B cell (primary cell): ENCODE measurements at regions not wholly inside any gene's neighbourhood (a gene's known extent, or its start where the extent isn't known, plus 50 kb on each side); places are given as distances from the start of the nearest gene placed in this dataset.

Experiments
- ATAC-seq: fragments of 200-7000 bp; cut with Tn5 transposase; one replicate; pipeline ENCODE4 v1.10.0; 2021; ENCODE audit warnings: low read depth, mild to moderate bottlenecking, moderate number of reproducible peaks, moderate library complexity
- CTCF ChIA-PET: fragments of 350-600 bp; sonication (Branson Sonifier 250); formaldehyde crosslinking; loops from one replicate; lab custom pipeline; 2021; ENCODE audit warnings: antibody characterized with exemption, inconsistent platforms; lab: Charles Lee
- POLR2A ChIA-PET: fragments of 350-600 bp; sonication (Branson Sonifier 250); formaldehyde crosslinking; loops from one replicate; lab custom pipeline; 2021; ENCODE audit warnings: antibody characterized with exemption; lab: Charles Lee
- DNase-seq: peaks from one replicate; pipeline ENCODE4 v3.0.0; 2013
- H2AFZ ChIP-seq: 2 replicates; pipeline ENCODE4 v1.6.1; 2012; ENCODE audit warnings: mild to moderate bottlenecking, low read depth, low read length; ENCODE audit not compliant: insufficient read depth, poor library complexity, severe bottlenecking
- H3K27ac ChIP-seq, 2 donors: 1 replicate in 1 of 2; 2 replicates in 1 of 2; pipeline ENCODE4 v1.5.1; 2012 to 2013; ENCODE audit warnings: low read length in 2 of 2, mild to moderate bottlenecking in 2 of 2, moderate library complexity in 1 of 2
- H3K27me3 ChIP-seq, 4 experiments: fragments of 200-600 bp in 1 of 4; sonication (generic) in 1 of 4; replicated peaks in 1 of 4; 1 replicate in 2 of 4; 2 replicates in 2 of 4; pipeline versions ENCODE4 v1.6.1 to v1.7.0; 2013 to 2016; ENCODE audit warnings: low read length in 3 of 4, mild to moderate bottlenecking in 2 of 4, mixed read lengths in 1 of 4, moderate library complexity in 1 of 4; ENCODE audit not compliant: insufficient read depth in 4 of 4, control insufficient read depth in 3 of 4; ENCODE audit errors: control extremely low read depth in 1 of 4
- H3K36me3 ChIP-seq, 2 experiments: replicated peaks in 1 of 2; 1 replicate in 1 of 2; 2 replicates in 1 of 2; pipeline versions ENCODE4 v1.6.1 to v1.7.1; 2013; ENCODE audit warnings: low read length in 1 of 2; ENCODE audit not compliant: insufficient read depth in 2 of 2, control insufficient read depth in 1 of 2; ENCODE audit errors: control extremely low read depth in 1 of 2, extremely low read depth in 1 of 2
- H3K4me1 ChIP-seq, 2 donors: fragments of 200-600 bp in 1 of 2; sonication (generic) in 1 of 2; 1 replicate in 1 of 2; 2 replicates in 1 of 2; pipeline versions ENCODE4 v1.5.1 to v1.6.1; 2013 to 2017; ENCODE audit warnings: low read length in 2 of 2; ENCODE audit not compliant: control insufficient read depth in 2 of 2, insufficient read depth in 2 of 2
- H3K4me2 ChIP-seq: replicated peaks from 2 replicates; pipeline ENCODE3; 2012; ENCODE audit warnings: mild to moderate bottlenecking, low read depth, low read length; ENCODE audit not compliant: poor library complexity, severe bottlenecking
- H3K4me3 ChIP-seq, 5 experiments: fragments of 200-600 bp in 1 of 5; sonication (generic) in 1 of 5; 1 replicate in 3 of 5; 2 replicates in 2 of 5; pipeline versions ENCODE4 v1.5.1 to v1.7.0; 2011 to 2016; ENCODE audit warnings: low read length in 4 of 5, mild to moderate bottlenecking in 4 of 5, low read depth in 2 of 5, control low read depth in 1 of 5, moderate library complexity in 1 of 5; ENCODE audit not compliant: insufficient read depth in 1 of 5; ENCODE audit errors: control extremely low read depth in 1 of 5, extremely low read depth in 1 of 5
- H3K79me2 ChIP-seq: fragments of 200-600 bp; sonication (generic); one replicate; pipeline ENCODE4 v1.6.0; 2016; ENCODE audit warnings: low read length; ENCODE audit not compliant: control insufficient read depth, insufficient read depth
- H3K9ac ChIP-seq: fragments of 200-600 bp; sonication (generic); 2 replicates; pipeline ENCODE4 v1.6.1; 2017; ENCODE audit warnings: mild to moderate bottlenecking, low read length, moderate library complexity
- H3K9me3 ChIP-seq, 3 donors: one replicate each; pipeline versions ENCODE4 v1.6.1 to v1.7.1; 2013; ENCODE audit warnings: low read length in 2 of 3; ENCODE audit not compliant: control insufficient read depth in 2 of 3, insufficient read depth in 1 of 3; ENCODE audit errors: control extremely low read depth in 1 of 3
- H4K20me1 ChIP-seq: 2 replicates; pipeline ENCODE4 v1.6.0; 2012; ENCODE audit warnings: mild to moderate bottlenecking, low read length; ENCODE audit not compliant: insufficient read depth, control insufficient read depth, poor library complexity, severe bottlenecking
- H3K27ac Mint-ChIP-seq: one replicate; pipeline ENCODE4 v1.8.0; 2021; ENCODE audit warnings: mixed read lengths
- H3K27me3 Mint-ChIP-seq: one replicate; pipeline ENCODE4 v1.8.0; 2021; ENCODE audit warnings: mixed read lengths
- H3K4me1 Mint-ChIP-seq: one replicate; pipeline ENCODE4 v1.8.0; 2021; ENCODE audit warnings: mixed read lengths
- H3K4me3 Mint-ChIP-seq: one replicate; pipeline ENCODE4 v1.8.0; 2021; ENCODE audit warnings: mixed read lengths
- H3K9me3 Mint-ChIP-seq: one replicate; pipeline ENCODE4 v1.8.0; 2022; ENCODE audit warnings: mixed read lengths; ENCODE audit not compliant: insufficient read depth
- EZH2 ChIP-seq: IDR thresholded peaks from 2 replicates; pipeline ENCODE4 v1.6.1; 2012; ENCODE audit warnings: borderline replicate concordance, low read depth, mild to moderate bottlenecking, moderate library complexity, low read length; ENCODE audit not compliant: insufficient read depth, poor library complexity, severe bottlenecking
- WGBS: methylation state at CpG from one replicate; pipeline ENCODE4 v1.1.5; 2013; ENCODE audit warnings: missing lambda C conversion rate; ENCODE audit not compliant: insufficient coverage; 5-methylcytosine and 5-hydroxymethylcytosine counted together
- intact Hi-C: fragments of 100-400 bp; cut with micrococcal nuclease; formaldehyde crosslinking; loops from one replicate; pipeline ENCODE4 v1.10.0; 2022
- TF ChIP-seq, protein P1 (sequence below): fragments of 200-600 bp; IDR thresholded peaks from one replicate; pipeline ENCODE4 v1.8.0; 2022; ENCODE audit warnings: antibody characterized with exemption, mild to moderate bottlenecking

DNA sequence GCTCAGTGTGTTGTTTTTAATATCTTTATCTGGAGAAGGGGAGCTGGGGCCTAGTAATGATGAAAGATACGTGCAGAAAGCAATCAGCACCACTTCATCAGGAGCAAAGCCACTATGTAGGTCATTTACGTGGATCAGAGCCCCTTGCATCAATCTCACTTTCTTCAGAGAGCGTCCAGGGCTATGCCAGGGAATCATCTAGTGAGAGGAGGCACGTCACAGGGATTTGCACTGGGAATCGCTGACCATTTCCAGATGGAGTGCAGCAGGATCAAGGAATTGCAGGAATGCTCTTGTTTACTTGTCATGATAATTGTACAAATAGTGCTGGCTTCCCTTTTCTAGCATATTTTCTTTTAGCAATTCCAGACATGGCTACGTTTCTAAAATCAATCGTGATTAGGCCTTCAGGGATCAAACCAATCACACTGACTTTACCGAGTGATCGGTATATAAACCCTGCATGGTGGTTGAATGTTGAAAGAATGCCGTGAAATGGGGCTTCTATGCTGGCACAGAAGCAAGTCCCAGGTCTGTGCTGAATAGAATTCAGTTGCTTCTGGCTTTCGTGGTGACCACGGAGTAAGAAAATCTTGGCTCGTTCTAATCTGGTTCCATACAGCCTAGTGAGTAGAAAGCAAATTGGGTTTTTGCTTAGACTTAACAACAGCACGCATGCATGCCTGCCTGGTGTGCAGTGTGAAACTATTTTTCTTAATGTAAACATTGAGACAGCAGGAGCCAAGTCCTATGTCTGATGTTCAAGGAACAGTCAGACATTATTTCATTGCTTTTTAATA is 122.8 kb downstream of the TMEM200C start:
- intact Hi-C loops: no loop called here
- WGBS: 79% methylated on average over 11 of the region's 14 CpGs
- H3K9ac ChIP-seq: no peak overlapping the region
- POLR2A ChIA-PET: no interaction called here
- no peak overlapping the region for H3K4me3 Mint-ChIP-seq
- no peaks in the 10 kb centered on the region for H3K9me3 ChIP-seq
- no peaks in the 10 kb centered on the region for H4K20me1 ChIP-seq
- peaks cover 3% of the 10 kb centered on the region for H3K9me3 Mint-ChIP-seq
- no peak overlapping the region for H2AFZ ChIP-seq
- TF ChIP-seq, protein P1, sequence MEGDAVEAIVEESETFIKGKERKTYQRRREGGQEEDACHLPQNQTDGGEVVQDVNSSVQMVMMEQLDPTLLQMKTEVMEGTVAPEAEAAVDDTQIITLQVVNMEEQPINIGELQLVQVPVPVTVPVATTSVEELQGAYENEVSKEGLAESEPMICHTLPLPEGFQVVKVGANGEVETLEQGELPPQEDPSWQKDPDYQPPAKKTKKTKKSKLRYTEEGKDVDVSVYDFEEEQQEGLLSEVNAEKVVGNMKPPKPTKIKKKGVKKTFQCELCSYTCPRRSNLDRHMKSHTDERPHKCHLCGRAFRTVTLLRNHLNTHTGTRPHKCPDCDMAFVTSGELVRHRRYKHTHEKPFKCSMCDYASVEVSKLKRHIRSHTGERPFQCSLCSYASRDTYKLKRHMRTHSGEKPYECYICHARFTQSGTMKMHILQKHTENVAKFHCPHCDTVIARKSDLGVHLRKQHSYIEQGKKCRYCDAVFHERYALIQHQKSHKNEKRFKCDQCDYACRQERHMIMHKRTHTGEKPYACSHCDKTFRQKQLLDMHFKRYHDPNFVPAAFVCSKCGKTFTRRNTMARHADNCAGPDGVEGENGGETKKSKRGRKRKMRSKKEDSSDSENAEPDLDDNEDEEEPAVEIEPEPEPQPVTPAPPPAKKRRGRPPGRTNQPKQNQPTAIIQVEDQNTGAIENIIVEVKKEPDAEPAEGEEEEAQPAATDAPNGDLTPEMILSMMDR: no peak
- no peak for TF ChIP-seq EZH2
- H3K27ac Mint-ChIP-seq: no peak overlapping the region
- CTCF ChIA-PET: no interaction called here
- H3K27ac ChIP-seq: no peak overlapping the region
- H3K36me3 ChIP-seq: no peaks in the 10 kb centered on the region
- H3K4me1 ChIP-seq: no peaks in the 10 kb centered on the region
- H3K4me3 ChIP-seq: no peak overlapping the region
- H3K27me3 Mint-ChIP-seq: peaks cover 3% of the 10 kb centered on the region
- no peaks in the 10 kb centered on the region for H3K79me2 ChIP-seq
- H3K4me1 Mint-ChIP-seq: no peaks in the 10 kb centered on the region
- DNase-seq (no peak), ATAC-seq (no peak)
- H3K27me3 ChIP-seq: no peaks in the 10 kb centered on the region
- H3K4me2 ChIP-seq: no peak overlapping the region

DNA sequence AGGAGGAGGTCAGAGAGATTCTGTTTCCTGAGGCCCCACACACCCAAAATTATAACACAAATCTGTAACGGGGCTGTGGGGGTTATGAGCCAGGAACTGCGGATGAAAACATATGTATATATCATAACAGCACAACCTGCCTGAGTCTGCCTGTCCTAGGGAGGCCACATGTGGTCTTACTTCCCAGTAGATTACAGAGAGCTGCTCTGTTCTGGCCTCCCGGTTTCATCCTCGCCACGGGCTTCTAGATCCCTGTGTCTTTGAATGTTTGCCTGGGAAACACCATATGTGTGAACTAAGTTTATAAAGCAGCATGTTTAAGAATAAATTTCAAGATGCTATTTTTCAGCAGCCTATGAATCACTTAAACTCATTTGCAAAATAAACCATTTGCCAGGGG is 124.0 kb downstream of the TMEM200C start:
- Histone ChIP-seq H3K4me2 (no peak overlapping the region), H3K27me3 (peaks cover 0 to 2% (median 0%) of the 10 kb centered on the region in 4 experiments), H3K4me3 (no peak overlapping the region), H3K36me3 (no peaks in the 10 kb centered on the region), H4K20me1 (no peaks in the 10 kb centered on the region), H3K9ac (no peak overlapping the region), H3K79me2 (no peaks in the 10 kb centered on the region), H2AFZ (no peak overlapping the region), H3K9me3 (no peaks in the 10 kb centered on the region), H3K27ac (no peak overlapping the region), H3K4me1 (no peaks in the 10 kb centered on the region)
- Mint-ChIP-seq H3K4me3 (no peak overlapping the region), H3K4me1 (no peaks in the 10 kb centered on the region), H3K27ac (no peak overlapping the region), H3K9me3 (peaks cover 3% of the 10 kb centered on the region), H3K27me3 (no peaks in the 10 kb centered on the region)
- 100% methylated on average over 1 of the region's 5 CpGs for WGBS
- ChIA-PET CTCF (no interaction called here), POLR2A (no interaction called here)
- no peak for DNase-seq
- TF ChIP-seq EZH2: no peak
- TF ChIP-seq, protein P1: no peak
- intact Hi-C loops: no loop called here
- no peak for ATAC-seq
